Kidney (tissue), 13 donors: ENCODE measurements at regions not wholly inside any gene's neighbourhood (a gene's known extent, or its start where the extent isn't known, plus 50 kb on each side); places are given as distances from the start of the nearest gene placed in this dataset.

Experiments used
- DNase-seq, 5 donors: peaks; one replicate each; pipeline ENCODE4 v3.0.0-alpha.2; 2013 to 2020
- FAIRE-seq: peaks from 2 replicates; lab custom pipeline; 2012; peaks lifted over from hg19 to GRCh38; lab: Jason Lieb, UNC
- H3K27ac ChIP-seq, 2 donors: one replicate each; pipeline ENCODE4 v1.7.0; 2013; ENCODE audit warnings: low read depth in 2 of 2, low read length in 2 of 2, inconsistent platforms in 1 of 2
- H3K27me3 ChIP-seq: one replicate; pipeline ENCODE4 v1.7.1; 2013; ENCODE audit warnings: low read length, inconsistent platforms; ENCODE audit not compliant: control insufficient read depth, insufficient read depth
- H3K36me3 ChIP-seq, 3 donors: one replicate each; pipeline versions ENCODE4 v1.7.0 to v1.7.1; 2013; ENCODE audit warnings: low read length in 3 of 3, control low read depth in 1 of 3, inconsistent platforms in 1 of 3; ENCODE audit not compliant: insufficient read depth in 3 of 3, control insufficient read depth in 2 of 3
- H3K4me1 ChIP-seq, 3 donors: one replicate each; pipeline versions ENCODE4 v1.7.0 to v1.7.1; 2013; ENCODE audit warnings: low read length in 3 of 3, inconsistent platforms in 1 of 3, low read depth in 1 of 3; ENCODE audit not compliant: control insufficient read depth in 2 of 3, insufficient read depth in 2 of 3
- H3K4me3 ChIP-seq, 3 donors: one replicate each; pipeline versions ENCODE4 v1.7.0 to v1.8.1; 2013; ENCODE audit warnings: low read length in 3 of 3, control low read depth in 1 of 3, inconsistent platforms in 1 of 3
- H3K9ac ChIP-seq, 3 donors: one replicate each; pipeline versions ENCODE4 v1.7.0 to v1.7.1; 2013; ENCODE audit warnings: low read length in 3 of 3, control low read depth in 1 of 3, inconsistent platforms in 1 of 3
- H3K9me3 ChIP-seq, 3 donors: one replicate each; pipeline versions ENCODE4 v1.7.0 to v1.7.1; 2013; ENCODE audit warnings: low read length in 3 of 3, control low read depth in 1 of 3, inconsistent platforms in 1 of 3; ENCODE audit not compliant: control insufficient read depth in 2 of 3, insufficient read depth in 1 of 3
- CTCF ChIP-seq: IDR thresholded peaks from 3 replicates; pipeline ENCODE4 v1.5.1; 2012; ENCODE audit warnings: mild to moderate bottlenecking, moderate library complexity, borderline replicate concordance; ENCODE audit not compliant: insufficient read depth; ENCODE audit errors: extremely low read depth
- intact Hi-C: fragments of 100-400 bp; cut with DNase I; formaldehyde crosslinking; loops from one replicate; pipeline ENCODE4 v1.11.1; 2022
- donor health status: control.
- donor health status: control.
- donor health status: control.
- donor health status: control.
- donor health status: control.
- donor health status: DM: yes; HTN: yes; CAD: no.
- donor health status: Normal renal cell carcinoma (clear cell type).

GRCh38 chr5:167657016-167657415, 634.4 kb upstream of the WWC1 start:
- Histone ChIP-seq H3K9me3 (no peaks in the 10 kb centered on the region), H3K36me3 (no peaks in the 10 kb centered on the region), H3K27me3 (no peaks in the 10 kb centered on the region), H3K9ac (no peak overlapping the region), H3K4me3 (no peak overlapping the region), H3K27ac (no peak overlapping the region), H3K4me1 (no peaks in the 10 kb centered on the region)
- TF ChIP-seq CTCF = no peak
- no peak for FAIRE-seq
- DNase-seq = no peak
- intact Hi-C loops = no loop called here

- TF ChIP-seq CTCF = no peak
- H3K4me3 ChIP-seq = no peak overlapping the region
- no peak overlapping the region for H3K9ac ChIP-seq
- no peaks in the 10 kb centered on the region for H3K27me3 ChIP-seq
- no peaks in the 10 kb centered on the region for H3K9me3 ChIP-seq
- DNase-seq (no peak), FAIRE-seq (no peak)
- H3K36me3 ChIP-seq = no peaks in the 10 kb centered on the region
- no peaks in the 10 kb centered on the region for H3K4me1 ChIP-seq
- H3K27ac ChIP-seq = no peak overlapping the region
- intact Hi-C loops = no loop called here
These were observed 632.6 kb upstream of the WWC1 start for GRCh38 chr5:167658889-167659288.

- FAIRE-seq = no peak
- intact Hi-C loops = no loop called here
These were observed 629.8 kb upstream of the WWC1 start for GRCh38 chr5:167661605-167662004.

More at GRCh38 chr5:167661605-167662004, 629.8 kb upstream of the WWC1 start:
- Histone ChIP-seq H3K27me3 (no peaks in the 10 kb centered on the region), H3K36me3 (no peaks in the 10 kb centered on the region), H3K4me3 (no peak overlapping the region), H3K27ac (no peak overlapping the region), H3K4me1 (no peaks in the 10 kb centered on the region), H3K9ac (no peak overlapping the region), H3K9me3 (no peaks in the 10 kb centered on the region)
- DNase-seq = no peak
- no peak for TF ChIP-seq CTCF
